A673 (cell line): ENCODE measurements at regions not wholly inside any gene's neighbourhood (a gene's known extent, or its start where the extent isn't known, plus 50 kb on each side); places are given as distances from the start of the nearest gene placed in this dataset.

Source experiments
- BruUV-seq: library from RNA; stranded (reverse); fragments of 400-500 nt; replicated peaks from 2 replicates; lab custom pipeline; 2021; lab: Mats Ljungman, UMichigan
- CTCF ChIA-PET: fragments of 300-600 bp; sonication (Branson Sonifier 250); formaldehyde crosslinking; loops from one replicate; lab custom pipeline; 2022; ENCODE audit warnings: antibody characterized with exemption; lab: Charles Lee
- POLR2A ChIA-PET: fragments of 300-600 bp; sonication (Branson Sonifier 250); formaldehyde crosslinking; loops from one replicate; lab custom pipeline; 2022; ENCODE audit warnings: antibody characterized with exemption; ENCODE audit not compliant: low non-redundant PET; lab: Charles Lee
- DNase-seq: peaks from one replicate; pipeline ENCODE4 v3.0.0-alpha.2; 2015; ENCODE audit warnings: low spot score
- H3K27ac ChIP-seq: fragments of 200-600 bp; sonication (generic); 2 replicates; pipeline ENCODE4 v1.5.1; 2016; ENCODE audit warnings: mixed run types, low read depth, mild to moderate bottlenecking, mixed read lengths, antibody characterized with exemption, low read length; ENCODE audit not compliant: poor library complexity, severe bottlenecking
- H3K27me3 ChIP-seq: fragments of 200-600 bp; sonication (generic); replicated peaks from 2 replicates; pipeline ENCODE4 v1.6.1; 2017; ENCODE audit warnings: mixed run types, low read depth, mild to moderate bottlenecking, mixed read lengths, antibody characterized with exemption, low read length; ENCODE audit not compliant: insufficient read depth, poor library complexity
- H3K36me3 ChIP-seq: fragments of 200-600 bp; sonication (generic); 2 replicates; pipeline ENCODE4 v1.6.1; 2016; ENCODE audit warnings: mixed run types, mild to moderate bottlenecking, mixed read lengths, antibody characterized with exemption, low read length; ENCODE audit not compliant: insufficient read depth, poor library complexity, severe bottlenecking
- H3K4me1 ChIP-seq: fragments of 200-600 bp; sonication (generic); 2 replicates; pipeline ENCODE4 v1.6.1; 2017; ENCODE audit warnings: mixed run types, mild to moderate bottlenecking, mixed read lengths, antibody characterized with exemption, low read length; ENCODE audit not compliant: insufficient read depth, poor library complexity, severe bottlenecking
- H3K4me3 ChIP-seq: fragments of 200-600 bp; sonication (generic); 2 replicates; pipeline ENCODE4 v1.5.1; 2016; ENCODE audit warnings: low read depth, mixed run types, mild to moderate bottlenecking, mixed read lengths, low read length; ENCODE audit not compliant: poor library complexity, severe bottlenecking
- H3K9me3 ChIP-seq: fragments of 200-600 bp; sonication (generic); 2 replicates; pipeline ENCODE4 v1.6.1; 2016; ENCODE audit warnings: mixed run types, low read depth, mild to moderate bottlenecking, mixed read lengths, antibody characterized with exemption, low read length; ENCODE audit not compliant: poor library complexity, severe bottlenecking
- CTCF ChIP-seq: fragments of 300-800, 200-600 bp; sonication (generic); conservative IDR thresholded peaks from 2 replicates; pipeline ENCODE4 v1.5.1; 2017; ENCODE audit warnings: low read depth, mild to moderate bottlenecking, antibody characterized with exemption, low read length, moderate library complexity, mixed read lengths
- EZH2 ChIP-seq: fragments of 200-600 bp; sonication (generic); IDR thresholded peaks from 2 replicates; pipeline ENCODE4 v1.6.1; 2017; ENCODE audit warnings: borderline replicate concordance, low read depth, mild to moderate bottlenecking, mixed read lengths, antibody characterized with exemption, low read length; ENCODE audit not compliant: poor library complexity, severe bottlenecking
- intact Hi-C: fragments of 100-400 bp; cut with micrococcal nuclease; formaldehyde crosslinking; loops from one replicate; pipeline ENCODE4 v1.10.0; 2022; ENCODE audit not compliant: unreplicated experiment

GRCh38 chr6:113103634-113104361, 753.3 kb upstream of the MARCKS start:
- POLR2A ChIA-PET: no interaction called here

GRCh38 chr6:113104541-113104940, 752.6 kb upstream of the MARCKS start:
- no peak overlapping the region for H3K4me3 ChIP-seq
- POLR2A ChIA-PET: no interaction called here
- peaks cover 10% of the 10 kb centered on the region for H3K4me1 ChIP-seq
- H3K36me3 ChIP-seq: no peaks in the 10 kb centered on the region
- no peak for TF ChIP-seq EZH2
- no peak for TF ChIP-seq CTCF
- no peaks in the 10 kb centered on the region for H3K27me3 ChIP-seq
- BruUV-seq: no TSS peak
- H3K9me3 ChIP-seq: no peaks in the 10 kb centered on the region
- no peak overlapping the region for H3K27ac ChIP-seq
- no peak for DNase-seq
- CTCF ChIA-PET: no interaction called here
- intact Hi-C loops: no loop called here

More at GRCh38 chr6:113103634-113104361, 753.3 kb upstream of the MARCKS start:
- peaks cover 10% of the 10 kb centered on the region for H3K4me1 ChIP-seq
- CTCF ChIA-PET: no interaction called here
- intact Hi-C loops: no loop called here
- no peaks in the 10 kb centered on the region for H3K27me3 ChIP-seq
- peak; percentile 48 for DNase-seq
- BruUV-seq: no TSS peak
- no peaks in the 10 kb centered on the region for H3K36me3 ChIP-seq
- TF ChIP-seq CTCF (no peak), EZH2 (no peak)
- no peak overlapping the region for H3K4me3 ChIP-seq
- no peak overlapping the region for H3K27ac ChIP-seq
- no peaks in the 10 kb centered on the region for H3K9me3 ChIP-seq

- Histone ChIP-seq H3K36me3 (no peaks in the 10 kb centered on the region), H3K4me3 (no peak overlapping the region), H3K27ac (no peak overlapping the region), H3K9me3 (no peaks in the 10 kb centered on the region), H3K4me1 (peaks cover 10% of the 10 kb centered on the region), H3K27me3 (no peaks in the 10 kb centered on the region)
- no peak for DNase-seq
- BruUV-seq: no TSS peak
- CTCF ChIA-PET: no interaction called here
- TF ChIP-seq EZH2: no peak
- TF ChIP-seq CTCF: no peak
- POLR2A ChIA-PET: no interaction called here
- intact Hi-C loops: no loop called here
These were observed 752.2 kb upstream of the MARCKS start for GRCh38 chr6:113104951-113105350.
